Osteoblast (primary cell): ENCODE measurements at regions not wholly inside any gene's neighbourhood (a gene's known extent, or its start where the extent isn't known, plus 50 kb on each side); places are given as distances from the start of the nearest gene placed in this dataset.

Experiments used
- DNase-seq: peaks from one replicate; pipeline ENCODE4 v3.0.0; 2011; ENCODE audit warnings: low spot score, mixed read lengths; ENCODE audit not compliant: insufficient read length; ENCODE audit errors: missing footprints
- H2AFZ ChIP-seq: 2 replicates; pipeline ENCODE4 v1.6.0; 2011; ENCODE audit warnings: mild to moderate bottlenecking, low read length
- H3K27ac ChIP-seq: 2 replicates; pipeline ENCODE4 v1.5.1; 2011; ENCODE audit warnings: mild to moderate bottlenecking, low read depth, low read length, moderate library complexity
- H3K27me3 ChIP-seq: 2 replicates; pipeline ENCODE4 v1.6.0; 2012; ENCODE audit warnings: mild to moderate bottlenecking, control low read depth, inconsistent platforms, low read length, moderate library complexity; ENCODE audit not compliant: insufficient read depth
- H3K36me3 ChIP-seq: 2 replicates; pipeline ENCODE4 v1.5.1; 2011; ENCODE audit warnings: mild to moderate bottlenecking, low read length, control low read depth, moderate library complexity; ENCODE audit not compliant: insufficient read depth
- H3K4me1 ChIP-seq: 2 replicates; pipeline ENCODE4 v1.5.1; 2011; ENCODE audit warnings: mild to moderate bottlenecking, low read length, control low read depth, moderate library complexity; ENCODE audit not compliant: insufficient read depth
- H3K4me2 ChIP-seq: 2 replicates; pipeline ENCODE4 v1.6.0; 2011; ENCODE audit warnings: mild to moderate bottlenecking, low read length; ENCODE audit not compliant: insufficient read depth
- H3K4me3 ChIP-seq: fragments of 200-600 bp; sonication (generic); 3 replicates; pipeline ENCODE4 v1.5.1; 2012; ENCODE audit warnings: mild to moderate bottlenecking, low read length, inconsistent platforms; ENCODE audit not compliant: insufficient read depth
- H3K79me2 ChIP-seq: 2 replicates; pipeline ENCODE4 v1.6.0; 2012; ENCODE audit warnings: mild to moderate bottlenecking, low read length, control low read depth, inconsistent platforms; ENCODE audit not compliant: insufficient read depth
- H3K9me3 ChIP-seq: 2 replicates; pipeline ENCODE4 v1.5.1; 2011; ENCODE audit warnings: low read depth, low read length, control low read depth
- H4K20me1 ChIP-seq: 2 replicates; pipeline ENCODE4 v1.6.0; 2012; ENCODE audit warnings: mild to moderate bottlenecking, low read length, control low read depth; ENCODE audit not compliant: insufficient read depth
- CTCF ChIP-seq: IDR thresholded peaks from 2 replicates; pipeline ENCODE4 v1.5.1; 2011; ENCODE audit warnings: mild to moderate bottlenecking, low read depth, low read length, moderate library complexity; ENCODE audit errors: extremely low read depth

GRCh38 chr22:48338793-48339705 lies 1488.6 kb downstream of the BRD1 start:
- H4K20me1 ChIP-seq: no peaks in the 10 kb centered on the region
- no peak for TF ChIP-seq CTCF
- H3K27ac ChIP-seq: no peak overlapping the region
- H3K4me2 ChIP-seq: no peak overlapping the region
- peak; percentile 70 for DNase-seq
- H3K9me3 ChIP-seq: no peaks in the 10 kb centered on the region
- H3K4me3 ChIP-seq: no peak overlapping the region
- H3K36me3 ChIP-seq: no peaks in the 10 kb centered on the region
- H3K79me2 ChIP-seq: no peaks in the 10 kb centered on the region
- no peaks in the 10 kb centered on the region for H3K4me1 ChIP-seq
- H2AFZ ChIP-seq: no peak overlapping the region
- H3K27me3 ChIP-seq: no peaks in the 10 kb centered on the region

DNA sequence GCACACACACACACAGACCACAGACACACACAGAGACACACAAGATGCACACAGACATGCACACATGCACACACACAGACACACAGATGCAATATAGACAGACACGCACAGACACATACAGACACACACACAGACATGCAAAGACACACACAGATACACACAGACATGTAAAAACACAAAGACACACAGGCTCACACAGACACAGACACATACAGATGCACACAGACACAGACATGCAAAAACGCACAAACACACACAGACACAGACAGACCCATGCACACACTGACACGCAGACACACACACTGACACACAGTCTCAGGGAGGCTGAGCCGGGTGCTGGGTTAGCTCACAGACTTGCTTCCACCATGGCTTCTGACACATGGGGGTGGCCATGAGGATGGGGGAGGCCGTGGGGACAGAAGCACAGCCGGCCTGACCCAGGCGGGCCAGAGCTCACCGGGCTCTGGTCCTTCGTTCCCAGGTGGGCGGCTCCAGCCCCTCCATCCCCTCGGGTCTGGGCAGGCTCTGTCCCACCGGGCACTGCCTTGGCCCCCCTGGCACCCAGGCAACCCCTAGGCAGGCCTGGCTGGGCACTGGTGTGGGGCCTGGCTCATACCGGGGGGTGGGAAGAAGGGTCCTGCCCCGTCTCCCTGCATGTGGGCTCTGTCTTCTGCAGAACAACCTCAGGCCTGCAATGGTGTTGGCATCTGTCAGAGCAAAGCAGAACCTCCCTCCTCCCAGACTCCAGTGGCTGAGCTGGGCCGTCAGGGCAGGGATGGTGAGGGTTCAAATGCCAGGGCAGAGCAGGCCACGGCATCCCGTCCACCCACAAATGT lies 1489.5 kb downstream of the BRD1 start:
- H3K79me2 ChIP-seq: no peaks in the 10 kb centered on the region
- no peaks in the 10 kb centered on the region for H3K4me1 ChIP-seq
- no peak overlapping the region for H3K27ac ChIP-seq
- H2AFZ ChIP-seq: no peak overlapping the region
- no peaks in the 10 kb centered on the region for H4K20me1 ChIP-seq
- H3K4me3 ChIP-seq: no peak overlapping the region
- no peaks in the 10 kb centered on the region for H3K9me3 ChIP-seq
- TF ChIP-seq CTCF: no peak
- no peak overlapping the region for H3K4me2 ChIP-seq
- DNase-seq: peak; percentile 76
- H3K27me3 ChIP-seq: no peaks in the 10 kb centered on the region
- no peaks in the 10 kb centered on the region for H3K36me3 ChIP-seq

GRCh38 chr22:48336339-48337060 lies 1491.2 kb downstream of the BRD1 start:
- Histone ChIP-seq H3K79me2 (no peaks in the 10 kb centered on the region), H3K27me3 (no peaks in the 10 kb centered on the region), H3K4me3 (no peak overlapping the region), H3K4me2 (no peak overlapping the region), H2AFZ (no peak overlapping the region), H3K9me3 (no peaks in the 10 kb centered on the region), H3K4me1 (no peaks in the 10 kb centered on the region), H3K27ac (no peak overlapping the region), H3K36me3 (no peaks in the 10 kb centered on the region), H4K20me1 (no peaks in the 10 kb centered on the region)
- peak; percentile 89 for DNase-seq
- no peak for TF ChIP-seq CTCF
